Heart left ventricle (tissue), 16 donors: ENCODE measurements at regions not wholly inside any gene's neighbourhood (a gene's known extent, or its start where the extent isn't known, plus 50 kb on each side); places are given as distances from the start of the nearest gene placed in this dataset.

Experiments
- ATAC-seq, 4 donors: fragments of 200-7000 bp; cut with Tn5 transposase; one replicate each; pipeline ENCODE4 v1.9.1; 2020 to 2022; ENCODE audit warnings: moderate library complexity in 4 of 4, mild to moderate bottlenecking in 3 of 4, moderate number of reproducible peaks in 1 of 4
- DNase-seq, 5 donors: peaks; one replicate each; pipeline ENCODE4 v3.0.0-alpha.2; 2020
- H3K27ac ChIP-seq, 12 donors: fragments of 200-600 bp; sonication (generic) in 4 of 12; one replicate each; pipeline versions ENCODE4 v1.5.0 to v1.8.0; 2016 to 2022; ENCODE audit warnings: mild to moderate bottlenecking in 2 of 12
- H3K27me3 ChIP-seq, 9 donors: fragments of 200-600 bp; sonication (generic) in 2 of 9; one replicate each; pipeline versions ENCODE4 v1.5.1 to v1.8.0; 2016 to 2022; ENCODE audit warnings: mild to moderate bottlenecking in 3 of 9
- H3K36me3 ChIP-seq, 9 donors: fragments of 200-600 bp; sonication (generic) in 2 of 9; one replicate each; pipeline versions ENCODE4 v1.5.0 to v1.8.0; 2018 to 2022; ENCODE audit warnings: mild to moderate bottlenecking in 2 of 9
- H3K4me1 ChIP-seq, 12 donors: fragments of 200-600 bp; sonication (generic) in 4 of 12; one replicate each; pipeline versions ENCODE4 v1.5.0 to v1.8.0; 2016 to 2022; ENCODE audit warnings: mild to moderate bottlenecking in 3 of 12
- H3K4me3 ChIP-seq, 12 donors: fragments of 200-600 bp; sonication (generic) in 4 of 12; one replicate each; pipeline versions ENCODE4 v1.5.0 to v1.8.0; 2017 to 2022; ENCODE audit warnings: mild to moderate bottlenecking in 9 of 12, moderate library complexity in 4 of 12
- H3K9me3 ChIP-seq, 12 donors: fragments of 200-600 bp; sonication (generic) in 4 of 12; one replicate each; pipeline versions ENCODE4 v1.5.0 to v1.8.0; 2016 to 2022; ENCODE audit warnings: mild to moderate bottlenecking in 1 of 12
- CTCF ChIP-seq, 12 donors: fragments of 200-600 bp; sonication (generic) in 4 of 12; IDR thresholded peaks; one replicate each; pipeline versions ENCODE4 v1.5.0 to v1.8.0; 2018 to 2022; ENCODE audit warnings: antibody characterized with exemption in 12 of 12, mild to moderate bottlenecking in 5 of 12
- POLR2A ChIP-seq, 2 donors: fragments of 450-650 bp; IDR thresholded peaks; one replicate each; pipeline ENCODE4 v1.6.1; 2017; ENCODE audit warnings: antibody characterized with exemption in 2 of 2, mild to moderate bottlenecking in 2 of 2, moderate library complexity in 2 of 2
- WGBS, 4 donors: extraction: QIAGEN DNeasy Blood & Tissue Kit in 2 of 4; methylation state at CpG; one replicate each; pipeline versions ENCODE4 v1.1.5 to v1.1.7; 2013 to 2018; 5-methylcytosine and 5-hydroxymethylcytosine counted together
- intact Hi-C, 10 donors: fragments of 100-400 bp; cut with DNase I; formaldehyde crosslinking; loops; one replicate each; pipeline versions ENCODE4 v1.11.1 to v1.14.2; 2022
- donor health status: ischemic (EF 13 %, LVEDD 7.1; RV severe dilation, severe dysfunction).
- donor health status: healthy with polysubstance abuse.
- donor health status: DM: no; HTN: yes; CAD: no.
- donor health status: DM: no; HTN: no; CAD: no.
- donor health status: ischemic (EF 25% LVEDD 6.9; RV normal size, moderate dysfunction).
- donor health status: ischemic (EF 25% LVEDD 5.7; RV mildly dilated, moderate dysfunction).
- donor health status: healthy.
- donor health status: DM: yes; HTN: yes; CAD: no.
- donor health status: ischemic (EF 35%, LVEDD 5.7; RV mildly dilated, moderate dysfunction).
- donor health status: nonischemic (EF 11% LVEDD 7.7; RV severe dilation, severe dysfunction).
- donor health status: DM: yes; HTN: yes; CAD: no.
- donor health status: PGD.
- donor health status: ischemic (EF 29% LVEDD 5.4; RV normal size, mild dysfunction).
- donor health status: nonischemic (EF 23%, LVEDD 6.1; RV moderate dilation, normal function).

- WGBS, 4 donors: 70 to 76% (median 73%) methylated on average over 4 of the region's 4 CpGs
- TF ChIP-seq POLR2A (IDR thresholded peaks at IDR 0.05) (no peak), CTCF (IDR thresholded peaks at IDR 0.05) (no peak)
- no peak for DNase-seq
- Histone ChIP-seq H3K9me3 (no peaks in the 10 kb centered on the region), H3K27ac (no peak overlapping the region), H3K4me1 (no peaks in the 10 kb centered on the region), H3K36me3 (no peaks in the 10 kb centered on the region), H3K27me3 (no peaks in the 10 kb centered on the region), H3K4me3 (no peak overlapping the region)
- no peak for ATAC-seq
- intact Hi-C loops: no loop called here
Measured at GRCh38 chr3:22471557-22471956, 720.5 kb upstream of the ZNF385D start.

- Histone ChIP-seq H3K27me3 (no peaks in the 10 kb centered on the region), H3K36me3 (no peaks in the 10 kb centered on the region), H3K9me3 (no peaks in the 10 kb centered on the region), H3K4me1 (no peaks in the 10 kb centered on the region), H3K27ac (no peak overlapping the region), H3K4me3 (no peak overlapping the region)
- no peak for ATAC-seq
- DNase-seq: peak in 1 of 5 donors; percentile 25
- TF ChIP-seq CTCF (IDR thresholded peaks at IDR 0.05) (no peak), POLR2A (IDR thresholded peaks at IDR 0.05) (no peak)
- 85 to 87% (median 86%) methylated on average over 8 of the region's 8 CpGs for WGBS, 4 donors
- intact Hi-C loops: no loop called here
Measured at GRCh38 chr3:22474706-22475445, 723.9 kb upstream of the ZNF385D start.

GRCh38 chr3:22475665-22476240 lies 724.7 kb upstream of the ZNF385D start:
- intact Hi-C loops: no loop called here
- no peak overlapping the region for H3K27ac ChIP-seq
- no peak for TF ChIP-seq CTCF (IDR thresholded peaks at IDR 0.05)
- TF ChIP-seq POLR2A (IDR thresholded peaks at IDR 0.05): no peak
- DNase-seq (no peak), ATAC-seq (no peak)
- H3K9me3 ChIP-seq: no peaks in the 10 kb centered on the region
- no peaks in the 10 kb centered on the region for H3K4me1 ChIP-seq
- H3K27me3 ChIP-seq: no peaks in the 10 kb centered on the region
- H3K36me3 ChIP-seq: no peaks in the 10 kb centered on the region
- 86 to 95% (median 89%) methylated on average over 3 of the region's 3 CpGs for WGBS, 4 donors
- H3K4me3 ChIP-seq: no peak overlapping the region

- TF ChIP-seq CTCF (IDR thresholded peaks at IDR 0.05): no peak
- no peak for TF ChIP-seq POLR2A (IDR thresholded peaks at IDR 0.05)
- Histone ChIP-seq H3K9me3 (no peaks in the 10 kb centered on the region), H3K27me3 (no peaks in the 10 kb centered on the region), H3K4me3 (no peak overlapping the region), H3K36me3 (no peaks in the 10 kb centered on the region), H3K27ac (no peak overlapping the region), H3K4me1 (no peaks in the 10 kb centered on the region)
- intact Hi-C loops: no loop called here
- DNase-seq (no peak), ATAC-seq (no peak)
- 45 to 48% (median 46%) methylated on average over 1 of the region's 1 CpG for WGBS, 4 donors
Measured at GRCh38 chr3:22476976-22477375, 726.0 kb upstream of the ZNF385D start.
